GM13976 (cell line): ENCODE measurements at regions not wholly inside any gene's neighbourhood (a gene's known extent, or its start where the extent isn't known, plus 50 kb on each side); places are given as distances from the start of the nearest gene placed in this dataset.

Source experiments
- DNase-seq: peaks from one replicate; pipeline ENCODE4 v3.0.0; 2012; ENCODE audit warnings: low spot score
- in situ Hi-C: fragments of 300-500 bp; cut with MboI; formaldehyde crosslinking; loops from one replicate; pipeline ENCODE4 v1.12.0; 2022; ENCODE audit warnings: low sequenced_read_pairs, mixed read lengths, inconsistent platforms; ENCODE audit not compliant: unreplicated experiment
- TF ChIP-seq, protein P1 (sequence below): IDR thresholded peaks from 2 replicates; pipeline ENCODE4 v1.5.1; 2012; ENCODE audit warnings: borderline replicate concordance, mild to moderate bottlenecking; ENCODE audit not compliant: insufficient read depth; ENCODE audit errors: extremely low read depth, missing control alignments, control extremely low read depth

DNA sequence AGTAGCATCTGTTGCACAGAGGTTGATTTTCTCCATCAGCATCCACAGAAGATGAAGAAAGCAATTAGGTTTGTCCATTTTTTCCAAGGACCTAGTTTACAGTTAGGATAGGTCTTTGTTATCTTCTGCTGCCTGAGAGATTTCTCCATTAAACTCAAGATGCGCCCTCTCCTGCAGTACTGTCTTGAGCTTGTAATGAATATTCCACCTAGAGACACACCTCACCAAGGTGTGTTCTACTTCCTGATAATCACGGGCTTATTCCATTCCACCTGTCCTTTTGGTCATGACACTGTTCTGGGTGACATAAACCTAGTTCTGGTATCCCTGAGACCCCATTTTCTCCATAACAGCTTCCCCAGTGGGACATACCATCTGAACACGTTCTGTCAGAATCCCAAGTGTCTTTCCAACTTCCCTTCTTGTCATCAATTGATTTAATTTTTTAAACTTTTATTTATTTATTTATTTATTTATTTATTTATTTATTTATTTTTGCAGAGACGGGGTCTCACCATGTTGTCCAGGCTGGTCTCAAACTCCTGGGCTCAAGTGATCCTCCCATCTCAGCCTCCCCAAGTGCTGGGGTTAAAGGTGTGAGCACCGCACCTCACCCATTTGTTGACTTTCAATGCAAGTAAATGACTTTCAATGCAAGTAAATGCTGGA lies 75.6 kb upstream of the HS3ST5 start:
- no peak for DNase-seq
- TF ChIP-seq, protein P1, sequence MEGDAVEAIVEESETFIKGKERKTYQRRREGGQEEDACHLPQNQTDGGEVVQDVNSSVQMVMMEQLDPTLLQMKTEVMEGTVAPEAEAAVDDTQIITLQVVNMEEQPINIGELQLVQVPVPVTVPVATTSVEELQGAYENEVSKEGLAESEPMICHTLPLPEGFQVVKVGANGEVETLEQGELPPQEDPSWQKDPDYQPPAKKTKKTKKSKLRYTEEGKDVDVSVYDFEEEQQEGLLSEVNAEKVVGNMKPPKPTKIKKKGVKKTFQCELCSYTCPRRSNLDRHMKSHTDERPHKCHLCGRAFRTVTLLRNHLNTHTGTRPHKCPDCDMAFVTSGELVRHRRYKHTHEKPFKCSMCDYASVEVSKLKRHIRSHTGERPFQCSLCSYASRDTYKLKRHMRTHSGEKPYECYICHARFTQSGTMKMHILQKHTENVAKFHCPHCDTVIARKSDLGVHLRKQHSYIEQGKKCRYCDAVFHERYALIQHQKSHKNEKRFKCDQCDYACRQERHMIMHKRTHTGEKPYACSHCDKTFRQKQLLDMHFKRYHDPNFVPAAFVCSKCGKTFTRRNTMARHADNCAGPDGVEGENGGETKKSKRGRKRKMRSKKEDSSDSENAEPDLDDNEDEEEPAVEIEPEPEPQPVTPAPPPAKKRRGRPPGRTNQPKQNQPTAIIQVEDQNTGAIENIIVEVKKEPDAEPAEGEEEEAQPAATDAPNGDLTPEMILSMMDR = no peak
- in situ Hi-C loops = no loop called here

DNA sequence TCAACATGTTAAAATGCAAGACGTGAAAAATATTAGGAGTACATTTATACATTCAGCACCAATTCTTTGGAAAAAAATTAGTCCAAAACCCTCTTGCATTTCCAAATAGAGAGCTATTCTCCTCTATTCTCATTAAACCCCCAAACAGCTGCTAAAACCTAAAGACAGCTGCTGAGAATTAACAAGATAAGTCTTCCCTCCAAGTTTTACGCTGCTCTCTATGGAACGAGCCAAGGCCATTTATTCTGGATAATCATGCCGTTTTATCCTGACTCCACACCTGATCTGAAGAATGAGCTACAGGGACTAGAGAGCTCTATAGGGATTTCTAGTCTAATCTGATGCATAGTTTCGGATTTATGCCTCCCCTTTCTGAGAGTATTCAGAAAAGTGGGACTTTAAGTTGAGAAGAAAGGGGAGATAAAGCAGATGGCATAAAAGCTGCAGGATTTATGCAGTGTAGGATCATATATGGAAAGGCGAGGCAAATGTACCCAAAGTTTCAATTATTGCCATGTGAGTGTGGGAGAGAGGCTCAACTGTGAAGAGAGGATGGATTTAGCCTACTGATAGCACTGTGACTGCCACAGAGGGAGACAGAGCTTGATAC lies 64.7 kb upstream of the HS3ST5 start:
- DNase-seq = no peak
- in situ Hi-C loops = no loop called here
- TF ChIP-seq, protein P1 = no peak

DNA sequence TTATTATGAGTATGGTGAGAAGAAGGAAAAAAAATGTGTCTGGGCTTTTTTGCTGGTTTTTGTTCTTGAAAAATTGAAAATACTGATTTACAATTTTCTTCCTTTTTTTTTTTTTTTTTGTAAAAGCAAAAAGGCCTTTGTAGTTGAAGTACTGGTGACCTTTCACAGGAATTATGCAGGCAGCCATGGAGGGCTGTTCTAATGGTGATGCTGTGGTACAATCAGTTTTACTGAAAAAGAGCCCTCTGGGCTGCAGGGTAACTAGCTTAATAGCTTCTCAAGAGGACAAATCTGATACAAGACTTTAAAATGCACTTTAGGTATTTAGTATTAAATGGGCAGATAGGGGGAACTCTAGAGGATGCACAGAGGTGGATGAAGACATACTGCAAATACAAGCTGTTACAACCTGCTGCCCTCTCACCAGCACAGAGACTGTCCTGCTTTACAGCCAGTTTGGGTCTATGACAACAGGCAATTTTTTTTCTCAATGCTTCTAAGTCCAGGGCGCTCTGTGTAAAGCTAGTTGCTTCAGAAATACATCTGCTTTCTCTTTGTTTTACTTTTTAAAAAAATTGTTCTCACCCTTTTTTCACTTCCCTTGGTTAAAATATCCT lies 61.6 kb upstream of the HS3ST5 start:
- DNase-seq = no peak
- TF ChIP-seq, protein P1 = no peak
- in situ Hi-C loops = no loop called here

DNA sequence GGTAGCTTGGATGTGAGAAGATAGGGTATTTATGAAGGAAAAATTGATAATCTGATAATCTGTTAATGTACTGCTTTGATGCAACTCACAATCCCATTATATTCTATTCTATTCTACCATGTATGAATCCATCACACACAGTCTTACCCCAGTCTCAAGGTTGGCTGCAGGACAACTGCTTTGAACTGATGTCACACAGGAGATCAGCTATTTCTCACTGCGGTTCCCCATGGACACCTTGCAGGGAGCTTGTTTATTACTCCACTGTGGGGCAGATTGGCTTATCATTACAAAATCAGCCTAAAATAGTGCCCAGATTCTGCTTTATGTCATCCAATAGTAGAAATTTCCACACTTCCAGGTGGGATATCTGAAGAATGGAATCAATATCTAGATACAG lies 61.0 kb upstream of the HS3ST5 start:
- in situ Hi-C loops = no loop called here
- TF ChIP-seq, protein P1 = no peak
- no peak for DNase-seq

DNA sequence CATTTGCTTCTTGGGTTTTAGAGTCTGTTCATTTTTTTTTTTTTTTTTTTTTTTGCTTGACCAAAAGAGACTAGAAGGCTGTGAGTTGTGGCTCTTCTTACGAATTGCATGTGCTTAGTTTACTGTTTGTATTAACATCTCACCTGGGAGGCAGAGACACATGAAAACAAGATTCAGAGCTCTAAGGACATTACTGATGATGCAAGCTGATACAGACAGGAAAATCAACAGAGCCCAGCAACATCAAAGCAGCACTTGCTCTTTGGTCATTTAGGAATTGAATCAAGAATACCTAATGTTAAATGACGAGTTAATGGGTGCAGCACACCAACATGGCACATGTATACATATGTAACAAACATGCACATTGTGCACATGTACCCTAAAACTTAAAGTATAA lies 55.7 kb upstream of the HS3ST5 start:
- in situ Hi-C loops = no loop called here

More for the DNA sequence above, 55.7 kb upstream of the HS3ST5 start:
- TF ChIP-seq, protein P1 = no peak
- no peak for DNase-seq
